ENCODE measurements at regions not wholly inside any gene's neighbourhood (a gene's known extent, or its start where the extent isn't known, plus 50 kb on each side); places are given as distances from the start of the nearest gene placed in this dataset.

DNA sequence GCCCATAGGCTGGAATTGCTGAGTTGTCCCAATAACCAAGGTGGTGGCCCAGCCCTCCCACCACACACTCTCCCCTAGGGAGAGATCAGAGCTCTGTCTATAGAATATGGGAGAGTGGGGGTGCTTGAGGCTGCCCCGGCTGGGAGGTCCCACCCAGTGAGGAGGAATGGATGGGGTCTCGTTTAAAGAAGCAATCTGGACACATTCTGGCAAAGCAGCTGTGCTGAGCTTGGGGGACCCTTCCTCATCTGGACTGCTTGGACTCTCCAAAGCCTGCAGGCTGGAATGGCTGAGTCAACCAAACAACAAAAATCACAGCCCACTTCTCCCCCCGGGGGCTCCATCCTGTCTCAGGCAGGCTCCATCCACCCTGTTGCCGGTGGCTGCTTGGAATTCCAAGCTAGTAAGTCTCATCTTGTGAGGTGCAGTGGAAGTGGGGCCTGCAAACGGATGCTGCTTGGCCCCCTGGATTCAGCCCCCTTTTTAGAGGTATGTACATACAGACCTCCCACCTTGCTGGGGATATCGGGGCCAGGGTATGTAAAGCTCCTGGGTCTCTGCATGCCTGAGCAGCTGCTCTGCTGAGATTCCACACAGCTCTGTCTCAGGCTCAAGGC lies 67.1 kb upstream of the FAM78B start:
- DNase-seq (ENCODE audit: low read depth, low spot score) (no peak), ATAC-seq (no peak)
- TF ChIP-seq CTCF (IDR thresholded peaks at IDR 0.05 in 2 of 3, conservative IDR thresholded peaks at IDR 0.05 in 1 of 3; ENCODE audit: borderline replicate concordance in 1 of 3, insufficient read depth in 1 of 3, low read depth in 2 of 3, low read length in 2 of 3): no peak
- TF ChIP-seq, protein P1, sequence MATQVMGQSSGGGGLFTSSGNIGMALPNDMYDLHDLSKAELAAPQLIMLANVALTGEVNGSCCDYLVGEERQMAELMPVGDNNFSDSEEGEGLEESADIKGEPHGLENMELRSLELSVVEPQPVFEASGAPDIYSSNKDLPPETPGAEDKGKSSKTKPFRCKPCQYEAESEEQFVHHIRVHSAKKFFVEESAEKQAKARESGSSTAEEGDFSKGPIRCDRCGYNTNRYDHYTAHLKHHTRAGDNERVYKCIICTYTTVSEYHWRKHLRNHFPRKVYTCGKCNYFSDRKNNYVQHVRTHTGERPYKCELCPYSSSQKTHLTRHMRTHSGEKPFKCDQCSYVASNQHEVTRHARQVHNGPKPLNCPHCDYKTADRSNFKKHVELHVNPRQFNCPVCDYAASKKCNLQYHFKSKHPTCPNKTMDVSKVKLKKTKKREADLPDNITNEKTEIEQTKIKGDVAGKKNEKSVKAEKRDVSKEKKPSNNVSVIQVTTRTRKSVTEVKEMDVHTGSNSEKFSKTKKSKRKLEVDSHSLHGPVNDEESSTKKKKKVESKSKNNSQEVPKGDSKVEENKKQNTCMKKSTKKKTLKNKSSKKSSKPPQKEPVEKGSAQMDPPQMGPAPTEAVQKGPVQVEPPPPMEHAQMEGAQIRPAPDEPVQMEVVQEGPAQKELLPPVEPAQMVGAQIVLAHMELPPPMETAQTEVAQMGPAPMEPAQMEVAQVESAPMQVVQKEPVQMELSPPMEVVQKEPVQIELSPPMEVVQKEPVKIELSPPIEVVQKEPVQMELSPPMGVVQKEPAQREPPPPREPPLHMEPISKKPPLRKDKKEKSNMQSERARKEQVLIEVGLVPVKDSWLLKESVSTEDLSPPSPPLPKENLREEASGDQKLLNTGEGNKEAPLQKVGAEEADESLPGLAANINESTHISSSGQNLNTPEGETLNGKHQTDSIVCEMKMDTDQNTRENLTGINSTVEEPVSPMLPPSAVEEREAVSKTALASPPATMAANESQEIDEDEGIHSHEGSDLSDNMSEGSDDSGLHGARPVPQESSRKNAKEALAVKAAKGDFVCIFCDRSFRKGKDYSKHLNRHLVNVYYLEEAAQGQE (IDR thresholded peaks at IDR 0.05; ENCODE audit: low read depth): no peak
- TF ChIP-seq TCF7L2 (IDR thresholded peaks at IDR 0.05; ENCODE audit: borderline replicate concordance, extremely low read depth, insufficient read depth, insufficient read length): no peak
- TF ChIP-seq JUND (IDR thresholded peaks at IDR 0.05): no peak
- H3K4me1 ChIP-seq (ENCODE audit: control insufficient read depth in 1 of 2, insufficient read depth in 2 of 2, low read length in 2 of 2): no peaks in the 10 kb centered on the region
- H2AFZ ChIP-seq (ENCODE audit: low read depth, low read length, poor library complexity, severe bottlenecking): no peak overlapping the region
- no peak overlapping the region for H3K9ac ChIP-seq (ENCODE audit: low read length)
- CTCF ChIA-PET: no interaction called here
- H3K36me3 ChIP-seq (ENCODE audit: control insufficient read depth in 1 of 2, insufficient read depth in 2 of 2, low read length in 2 of 2): no peaks in the 10 kb centered on the region
- no peaks in the 10 kb centered on the region for H3K9me2 ChIP-seq (ENCODE audit: insufficient read depth)
- H3K4me2 ChIP-seq (ENCODE audit: low read length): no peak overlapping the region
- H3K79me2 ChIP-seq (ENCODE audit: insufficient read depth, low read length): no peaks in the 10 kb centered on the region
- H3K4me3 ChIP-seq (replicated peaks in 1 of 2; ENCODE audit: low read depth in 1 of 2, low read length in 2 of 2): no peak overlapping the region
- no peak overlapping the region for H3K27ac ChIP-seq (ENCODE audit: low read depth, low read length)
- no peaks in the 10 kb centered on the region for H3K9me3 ChIP-seq (ENCODE audit: control insufficient read depth in 1 of 2, insufficient read depth in 1 of 2, low read depth in 1 of 2, low read length in 2 of 2)
- intact Hi-C loops (cut with micrococcal nuclease): no loop called here
- no peaks in the 10 kb centered on the region for H4K20me1 ChIP-seq (ENCODE audit: insufficient read depth)
- POLR2A ChIA-PET: no interaction called here
- BruUV-seq (replicated peaks): no TSS peak
- RAD21 ChIA-PET (ENCODE audit: low non-redundant PET in 1 of 2, low total read pairs in 2 of 2, uncharacterized antibody in 2 of 2, unreplicated experiment in 2 of 2): no interaction called here
- peaks cover 8% of the 10 kb centered on the region; the same call in 1 of the 2 replicates for H3K27me3 ChIP-seq (ENCODE audit: insufficient read depth, low read length)
